CD14-positive monocyte (primary cell): ENCODE measurements at regions not wholly inside any gene's neighbourhood (a gene's known extent, or its start where the extent isn't known, plus 50 kb on each side); places are given as distances from the start of the nearest gene placed in this dataset.

Source experiments
- DNase-seq, 3 donors: peaks; one replicate each; pipeline ENCODE4 v3.0.0-alpha.2; 2011 to 2022
- H2AFZ ChIP-seq: 2 replicates; pipeline ENCODE4 v1.6.0; 2012; ENCODE audit warnings: mild to moderate bottlenecking, low read depth, low read length, inconsistent platforms; ENCODE audit not compliant: insufficient read depth, poor library complexity, severe bottlenecking
- H3K27ac ChIP-seq, 2 donors: 1 replicate in 1 of 2; 2 replicates in 1 of 2; pipeline ENCODE4 v1.5.1; 2012 to 2013; ENCODE audit warnings: low read length in 2 of 2, control low read depth in 1 of 2, inconsistent platforms in 1 of 2, low read depth in 1 of 2, mild to moderate bottlenecking in 1 of 2
- H3K27me3 ChIP-seq, 2 donors: one replicate each; pipeline versions ENCODE4 v1.6.0 to v1.6.1; 2011 to 2013; ENCODE audit warnings: low read length in 2 of 2; ENCODE audit not compliant: control insufficient read depth in 2 of 2, insufficient read depth in 2 of 2
- H3K36me3 ChIP-seq, 2 donors: replicated peaks in 1 of 2; 1 replicate in 1 of 2; 2 replicates in 1 of 2; pipeline versions ENCODE4 v1.5.1 to v1.6.1; 2012 to 2013; ENCODE audit warnings: low read length in 2 of 2, control low read depth in 1 of 2, inconsistent platforms in 1 of 2, mild to moderate bottlenecking in 1 of 2; ENCODE audit not compliant: insufficient read depth in 2 of 2, control insufficient read depth in 1 of 2
- H3K4me1 ChIP-seq, 2 donors: 1 replicate in 1 of 2; 2 replicates in 1 of 2; pipeline versions ENCODE4 v1.5.1 to v1.6.1; 2012 to 2013; ENCODE audit warnings: low read length in 2 of 2, control low read depth in 1 of 2, inconsistent platforms in 1 of 2, mild to moderate bottlenecking in 1 of 2, moderate library complexity in 1 of 2; ENCODE audit not compliant: insufficient read depth in 2 of 2, control insufficient read depth in 1 of 2
- H3K4me2 ChIP-seq: replicated peaks from 2 replicates; pipeline ENCODE3; 2012; ENCODE audit warnings: low read length, moderate library complexity, mild to moderate bottlenecking; ENCODE audit not compliant: poor library complexity, severe bottlenecking; ENCODE audit errors: extremely low read depth
- H3K4me3 ChIP-seq, 3 experiments: fragments of 200-600 bp in 1 of 3; sonication (generic) in 1 of 3; replicated peaks in 1 of 3; 1 replicate in 2 of 3; 2 replicates in 1 of 3; pipeline ENCODE4 v1.5.1; 2011 to 2013; ENCODE audit warnings: low read length in 3 of 3, mild to moderate bottlenecking in 3 of 3, control low read depth in 2 of 3, low read depth in 2 of 3, inconsistent platforms in 1 of 3, moderate library complexity in 1 of 3
- H3K79me2 ChIP-seq: 2 replicates; pipeline ENCODE4 v1.6.0; 2012; ENCODE audit warnings: mild to moderate bottlenecking, control low read depth, inconsistent platforms, low read length, moderate library complexity; ENCODE audit not compliant: insufficient read depth
- H3K9ac ChIP-seq: 2 replicates; pipeline ENCODE4 v1.6.0; 2017; ENCODE audit warnings: low read length, mild to moderate bottlenecking; ENCODE audit not compliant: insufficient read depth, poor library complexity, severe bottlenecking
- H3K9me3 ChIP-seq, 2 donors: replicated peaks in 1 of 2; 1 replicate in 1 of 2; 2 replicates in 1 of 2; pipeline versions ENCODE4 v1.5.1 to v1.6.1; 2012 to 2013; ENCODE audit warnings: low read length in 2 of 2, control low read depth in 1 of 2; ENCODE audit not compliant: control insufficient read depth in 1 of 2, insufficient read depth in 1 of 2
- H4K20me1 ChIP-seq: 2 replicates; pipeline ENCODE4 v1.6.0; 2012; ENCODE audit warnings: mild to moderate bottlenecking, low read length, control low read depth, moderate library complexity; ENCODE audit not compliant: insufficient read depth
- H3K27ac Mint-ChIP-seq, 7 donors: one replicate each; pipeline ENCODE4 v1.8.0; 2020; ENCODE audit warnings: mild to moderate bottlenecking in 7 of 7, mixed read lengths in 7 of 7, moderate library complexity in 6 of 7, inconsistent platforms in 2 of 7
- H3K27me3 Mint-ChIP-seq, 3 donors: one replicate each; pipeline ENCODE4 v1.8.0; 2021 to 2022; ENCODE audit warnings: low read depth in 3 of 3, mild to moderate bottlenecking in 3 of 3, mixed read lengths in 3 of 3, moderate library complexity in 3 of 3, inconsistent platforms in 1 of 3
- H3K36me3 Mint-ChIP-seq, 2 donors: one replicate each; pipeline ENCODE4 v1.8.0; 2020; ENCODE audit warnings: mixed read lengths in 2 of 2, inconsistent platforms in 1 of 2, mild to moderate bottlenecking in 1 of 2
- H3K4me1 Mint-ChIP-seq: one replicate; pipeline ENCODE4 v1.8.0; 2020; ENCODE audit warnings: mild to moderate bottlenecking, mixed read lengths
- H3K4me3 Mint-ChIP-seq, 2 donors: one replicate each; pipeline ENCODE4 v1.8.0; 2020; ENCODE audit warnings: mild to moderate bottlenecking in 2 of 2, mixed read lengths in 2 of 2, moderate library complexity in 1 of 2
- H3K9me3 Mint-ChIP-seq, 7 donors: one replicate each; pipeline ENCODE4 v1.8.0; 2020 to 2022; ENCODE audit warnings: mixed read lengths in 7 of 7, mild to moderate bottlenecking in 6 of 7, moderate library complexity in 6 of 7, inconsistent platforms in 2 of 7
- CTCF ChIP-seq: fragments of 200-600 bp; IDR thresholded peaks from one replicate; pipeline ENCODE4 v1.8.0; 2022; ENCODE audit warnings: antibody characterized with exemption, mild to moderate bottlenecking
- WGBS: methylation state at CpG from one replicate; pipeline ENCODE4 v1.1.5; 2013; ENCODE audit warnings: missing lambda C conversion rate; ENCODE audit not compliant: insufficient coverage; 5-methylcytosine and 5-hydroxymethylcytosine counted together
- intact Hi-C, 2 donors: fragments of 100-400 bp; cut with micrococcal nuclease; formaldehyde crosslinking; loops; one replicate each; pipeline versions ENCODE4 v1.15.0 to v1.15.1; 2023

GRCh38 chr14:95979339-95980042 lies 59.7 kb upstream of the C14orf132 start:
- H3K4me1 ChIP-seq = no peaks in the 10 kb centered on the region
- H3K27ac Mint-ChIP-seq = no peak overlapping the region
- no peak overlapping the region for H3K4me2 ChIP-seq
- H3K27ac ChIP-seq = no peak overlapping the region
- H3K4me1 Mint-ChIP-seq = no peaks in the 10 kb centered on the region
- intact Hi-C loops = no loop called here
- H3K27me3 ChIP-seq = peaks cover 2 to 3% of the 10 kb centered on the region in 2 donors
- no peak for TF ChIP-seq CTCF
- H4K20me1 ChIP-seq = no peaks in the 10 kb centered on the region
- H3K9ac ChIP-seq = no peak overlapping the region
- H3K9me3 Mint-ChIP-seq = peaks cover 0 to 3% (median 1%) of the 10 kb centered on the region in 7 donors
- no peak for DNase-seq
- H3K4me3 Mint-ChIP-seq = no peak overlapping the region
- peaks cover 5 to 10% (median 7%) of the 10 kb centered on the region in 3 donors for H3K27me3 Mint-ChIP-seq
- WGBS = 23% methylated on average over 5 of the region's 7 CpGs
- H2AFZ ChIP-seq = no peak overlapping the region
- H3K36me3 ChIP-seq = no peaks in the 10 kb centered on the region
- H3K4me3 ChIP-seq = no peak overlapping the region
- no peaks in the 10 kb centered on the region for H3K36me3 Mint-ChIP-seq
- H3K9me3 ChIP-seq = no peaks in the 10 kb centered on the region
- no peaks in the 10 kb centered on the region for H3K79me2 ChIP-seq

DNA sequence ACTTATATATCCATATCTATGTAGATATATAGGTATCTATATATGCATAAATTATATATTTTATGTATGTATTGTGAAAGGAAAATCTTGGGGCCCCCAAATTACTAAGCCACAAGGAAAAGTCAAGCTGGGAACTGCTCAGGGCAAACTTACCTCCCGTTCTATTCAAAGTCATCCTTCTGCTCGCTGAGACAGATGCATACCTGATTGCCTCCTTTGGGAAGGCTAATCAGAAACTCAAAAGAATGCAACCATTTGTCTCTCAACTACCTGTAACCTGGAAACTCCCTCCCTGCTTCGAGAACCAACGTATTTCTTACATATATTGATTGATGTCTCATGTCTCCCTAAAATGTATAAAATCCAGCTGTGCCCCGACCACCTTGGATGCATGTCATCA lies 58.8 kb upstream of the C14orf132 start:
- H3K36me3 ChIP-seq = no peaks in the 10 kb centered on the region
- DNase-seq = no peak
- H3K4me2 ChIP-seq = no peak overlapping the region
- no peaks in the 10 kb centered on the region for H3K4me1 ChIP-seq
- Mint-ChIP-seq H3K4me3 (no peak overlapping the region), H3K9me3 (no peaks in the 10 kb centered on the region), H3K4me1 (no peaks in the 10 kb centered on the region), H3K27me3 (peaks cover 5 to 10% (median 7%) of the 10 kb centered on the region in 3 donors), H3K27ac (no peak overlapping the region), H3K36me3 (no peaks in the 10 kb centered on the region)
- 30% methylated on average over 4 of the region's 5 CpGs for WGBS
- intact Hi-C loops = no loop called here
- no peak overlapping the region for H3K4me3 ChIP-seq
- H4K20me1 ChIP-seq = no peaks in the 10 kb centered on the region
- H3K27me3 ChIP-seq = peaks cover 2 to 3% of the 10 kb centered on the region in 2 donors
- no peak overlapping the region for H3K27ac ChIP-seq
- H2AFZ ChIP-seq = no peak overlapping the region
- no peak overlapping the region for H3K9ac ChIP-seq
- H3K9me3 ChIP-seq = no peaks in the 10 kb centered on the region
- no peak for TF ChIP-seq CTCF
- H3K79me2 ChIP-seq = no peaks in the 10 kb centered on the region
